KOPT-K1 (cell line): ENCODE measurements at regions not wholly inside any gene's neighbourhood (a gene's known extent, or its start where the extent isn't known, plus 50 kb on each side); places are given as distances from the start of the nearest gene placed in this dataset.

ENCODE experiments used
- H3K27ac ChIP-seq: fragments of 200-600 bp; sonication (generic); 2 replicates; pipeline ENCODE4 v1.5.1; 2016; ENCODE audit warnings: antibody characterized with exemption, mild to moderate bottlenecking, low read depth, low read length; ENCODE audit not compliant: poor library complexity, severe bottlenecking
- H3K36me3 ChIP-seq: fragments of 200-600 bp; sonication (generic); 2 replicates; pipeline ENCODE4 v1.5.1; 2017; ENCODE audit warnings: antibody characterized with exemption, mild to moderate bottlenecking, low read length, moderate library complexity; ENCODE audit not compliant: insufficient read depth
- H3K9me3 ChIP-seq: fragments of 200-600 bp; sonication (generic); 2 replicates; pipeline ENCODE4 v1.5.1; 2017; ENCODE audit warnings: antibody characterized with exemption, low read length, mild to moderate bottlenecking; ENCODE audit not compliant: insufficient read depth, poor library complexity, severe bottlenecking

DNA sequence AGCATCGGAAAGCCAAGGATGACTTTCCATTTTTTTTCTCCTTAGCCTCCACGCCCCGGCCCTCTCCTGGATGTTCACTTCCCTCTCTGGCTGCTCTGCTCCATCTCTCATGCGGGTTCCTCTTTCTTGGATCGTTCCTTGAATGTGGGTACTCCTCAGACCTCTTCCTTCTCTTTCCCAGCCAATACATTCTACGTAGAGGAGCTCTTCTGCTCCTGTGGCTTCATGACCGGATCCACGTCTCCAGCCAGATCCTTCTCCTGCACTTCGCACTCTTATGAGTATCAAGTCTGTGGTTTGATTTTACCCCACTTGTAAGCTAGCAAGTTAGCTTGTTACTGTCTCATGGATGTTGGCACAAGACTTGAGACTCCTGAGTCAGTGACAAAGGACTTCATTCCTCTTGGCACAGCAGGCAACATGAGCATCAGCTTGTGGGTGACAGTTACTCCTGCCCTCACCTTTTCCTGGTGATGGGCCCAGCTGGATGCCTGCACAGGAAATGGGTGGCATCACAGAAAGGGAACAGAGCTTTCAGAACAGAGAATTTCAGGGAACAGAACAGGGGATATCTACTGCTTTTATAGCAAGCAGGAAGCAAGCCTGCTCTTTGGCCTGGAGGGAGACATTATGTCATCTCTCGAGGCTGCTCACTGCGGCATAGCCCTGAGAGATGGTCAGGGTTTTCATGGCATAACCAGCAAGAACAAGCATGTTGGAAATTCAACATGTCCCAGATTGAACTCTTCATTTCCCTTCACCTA lies 100.1 kb upstream of the KIF26B start:
- Histone ChIP-seq H3K36me3 (no peaks in the 10 kb centered on the region), H3K9me3 (no peaks in the 10 kb centered on the region), H3K27ac (no peak overlapping the region)

GRCh38 chr1:245054105-245054504 lies 100.7 kb upstream of the KIF26B start:
- H3K36me3 ChIP-seq, result no peaks in the 10 kb centered on the region
- no peaks in the 10 kb centered on the region for H3K9me3 ChIP-seq
- H3K27ac ChIP-seq, result no peak overlapping the region

DNA sequence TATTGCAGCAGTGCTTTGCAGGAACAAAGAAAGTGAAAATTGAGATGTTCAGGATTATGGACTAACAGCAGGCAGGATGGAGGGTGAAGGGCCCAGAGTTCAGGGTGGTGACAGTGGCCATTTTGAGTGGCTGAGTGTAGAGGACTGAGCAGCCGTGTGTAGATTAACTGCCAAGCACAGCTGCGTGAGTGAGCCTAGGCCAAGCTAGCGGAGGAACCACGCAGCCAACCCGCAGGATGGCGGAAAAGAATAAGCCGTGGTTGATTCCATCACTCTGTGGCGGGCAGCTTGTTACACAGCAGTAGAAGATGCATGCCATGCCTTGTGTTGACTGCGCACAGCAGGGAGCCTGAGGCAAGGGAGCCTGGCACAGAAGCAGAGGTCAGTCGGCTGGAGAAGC lies 102.5 kb upstream of the KIF26B start:
- no peak overlapping the region for H3K27ac ChIP-seq
- H3K9me3 ChIP-seq, result no peaks in the 10 kb centered on the region
- H3K36me3 ChIP-seq, result no peaks in the 10 kb centered on the region

- no peaks in the 10 kb centered on the region for H3K36me3 ChIP-seq
- H3K27ac ChIP-seq, result no peak overlapping the region
- H3K9me3 ChIP-seq, result no peaks in the 10 kb centered on the region
Observed at GRCh38 chr1:245051349-245052221, 103.2 kb upstream of the KIF26B start.

DNA sequence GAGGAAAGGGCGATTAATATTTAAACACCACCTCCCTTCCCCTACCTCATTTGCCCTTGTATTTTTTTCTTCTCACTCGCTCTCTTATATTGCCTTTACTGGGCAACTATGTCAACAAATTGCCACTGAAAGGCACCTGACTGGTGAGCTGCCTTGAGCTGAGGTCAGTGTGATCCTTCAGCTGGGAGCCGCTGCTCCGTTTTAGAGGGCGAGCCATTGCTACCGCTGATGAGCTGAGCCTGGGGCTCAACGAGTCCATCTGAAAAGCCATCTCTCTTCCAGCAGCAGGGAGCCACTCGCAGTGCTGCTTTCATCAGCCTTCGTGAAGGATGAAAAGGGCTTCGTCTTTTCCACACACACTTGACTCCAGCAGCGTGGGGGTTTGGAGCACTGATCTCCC lies 108.0 kb upstream of the KIF26B start:
- Histone ChIP-seq H3K36me3 (no peaks in the 10 kb centered on the region), H3K27ac (no peak overlapping the region), H3K9me3 (no peaks in the 10 kb centered on the region)

DNA sequence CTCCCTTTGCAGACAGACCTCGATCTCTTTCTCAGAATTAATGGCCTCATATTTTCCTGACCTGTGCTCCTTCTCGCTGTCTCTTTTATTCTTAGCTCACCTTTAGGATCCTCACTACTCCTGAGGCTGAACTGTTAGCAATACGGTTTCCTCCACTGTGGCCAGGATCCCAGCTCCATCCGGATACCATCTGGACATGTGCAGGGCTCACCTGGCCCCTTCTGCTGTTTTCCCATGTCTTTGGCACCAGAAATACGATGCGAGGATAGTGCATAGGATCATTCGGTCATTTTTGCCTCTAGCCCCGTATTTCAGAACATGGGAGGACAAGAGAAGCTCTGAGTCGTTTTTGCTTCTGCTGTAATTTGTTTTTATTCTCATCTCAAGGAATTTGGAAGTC lies 108.5 kb upstream of the KIF26B start:
- Histone ChIP-seq H3K27ac (no peak overlapping the region), H3K36me3 (no peaks in the 10 kb centered on the region), H3K9me3 (no peaks in the 10 kb centered on the region)

DNA sequence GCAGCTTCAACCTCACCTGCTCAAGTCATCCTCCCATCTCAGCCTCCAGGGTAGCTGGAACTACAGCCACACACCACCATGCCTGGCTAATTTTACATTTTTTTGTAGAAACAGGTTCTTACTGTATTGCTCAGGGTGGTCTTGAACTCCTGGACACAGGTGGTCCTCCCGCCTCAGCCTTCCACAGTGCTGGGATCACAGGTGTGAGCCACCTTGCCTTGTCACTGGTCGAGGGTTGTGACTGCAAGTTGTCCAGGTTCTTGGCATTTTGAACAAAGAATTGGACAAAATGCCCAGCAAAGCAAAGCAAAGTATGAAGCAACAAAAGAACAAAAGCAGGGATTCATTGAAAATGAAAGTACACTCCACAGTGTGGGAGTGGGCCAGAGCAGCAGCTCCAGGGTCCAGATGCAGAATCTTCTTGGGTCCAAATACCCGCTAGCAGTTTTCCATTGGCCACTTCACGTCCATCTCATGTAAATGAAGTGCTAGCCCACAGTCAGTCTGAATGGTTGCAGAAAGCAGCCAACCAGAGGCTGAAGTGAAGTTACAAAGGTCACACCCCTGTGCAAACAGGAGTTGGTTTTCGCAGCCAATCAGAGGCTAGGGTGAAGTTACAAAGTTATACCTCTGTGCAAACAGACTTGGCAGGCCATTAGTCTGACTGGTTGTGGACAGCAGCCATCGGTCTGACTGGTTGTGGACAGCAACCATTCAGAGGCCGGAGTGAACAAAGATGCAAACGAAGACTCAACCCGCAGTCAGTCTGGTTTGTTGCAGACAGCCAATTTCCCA lies 109.5 kb upstream of the KIF26B start:
- Histone ChIP-seq H3K9me3 (no peaks in the 10 kb centered on the region), H3K27ac (no peak overlapping the region), H3K36me3 (no peaks in the 10 kb centered on the region)

GRCh38 chr1:245043611-245043940 lies 111.2 kb upstream of the KIF26B start:
- no peak overlapping the region for H3K27ac ChIP-seq
- no peaks in the 10 kb centered on the region for H3K9me3 ChIP-seq
- H3K36me3 ChIP-seq, result no peaks in the 10 kb centered on the region

DNA sequence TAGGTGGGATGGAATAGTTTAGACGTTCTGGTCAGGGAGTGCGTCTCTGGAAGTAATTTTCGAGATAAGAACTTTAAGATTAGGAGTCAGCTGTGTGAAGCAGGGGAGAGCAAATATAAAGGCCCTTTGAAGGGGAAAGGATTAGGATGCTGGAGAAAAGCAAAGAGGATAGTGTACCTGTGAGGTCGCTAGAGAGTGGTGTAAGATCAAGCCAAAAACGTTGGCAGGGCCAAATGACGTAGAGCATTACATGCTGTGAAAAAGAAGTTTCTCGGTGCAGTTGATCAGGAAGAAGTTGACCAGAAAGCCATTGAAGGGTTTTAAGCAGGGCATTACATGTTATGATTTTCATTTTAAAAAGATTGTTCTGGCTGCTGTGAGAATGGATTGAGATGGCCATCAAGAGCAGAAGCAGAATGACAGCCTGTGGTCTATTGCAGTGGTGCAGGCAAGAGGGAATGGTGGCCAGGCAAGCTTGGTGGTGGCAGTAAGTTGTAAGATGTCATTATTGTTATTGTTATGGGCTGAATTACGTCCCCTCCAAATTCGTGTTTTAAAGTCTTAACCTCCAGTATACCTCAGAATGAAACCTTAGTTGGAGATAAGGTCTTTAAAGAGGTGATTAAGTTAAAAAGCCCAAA lies 113.6 kb upstream of the KIF26B start:
- peaks cover 5% of the 10 kb centered on the region for H3K9me3 ChIP-seq
- no peak overlapping the region for H3K27ac ChIP-seq
- no peaks in the 10 kb centered on the region for H3K36me3 ChIP-seq

DNA sequence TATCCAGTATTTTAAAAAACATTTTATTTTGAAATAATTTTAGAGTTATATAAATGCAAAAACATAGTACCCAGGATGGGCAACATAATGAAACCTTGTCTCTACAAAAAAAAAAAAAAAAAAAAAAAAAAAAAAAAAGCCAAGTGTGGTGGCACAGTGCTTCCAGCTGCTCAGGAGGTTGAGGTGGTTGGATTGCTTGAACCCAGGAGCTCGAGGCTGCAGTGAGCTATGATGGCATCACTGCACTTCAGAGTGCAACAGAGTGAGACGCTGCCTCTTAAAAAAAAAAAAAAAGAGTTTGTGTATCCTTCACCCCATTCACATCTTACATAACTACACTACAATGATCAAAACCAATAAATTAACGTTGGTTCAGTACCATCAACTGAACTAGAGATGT lies 115.6 kb upstream of the KIF26B start:
- no peak overlapping the region for H3K27ac ChIP-seq
- H3K36me3 ChIP-seq, result no peaks in the 10 kb centered on the region
- H3K9me3 ChIP-seq, result peaks cover 5% of the 10 kb centered on the region

- Histone ChIP-seq H3K36me3 (no peaks in the 10 kb centered on the region), H3K27ac (no peak overlapping the region), H3K9me3 (peaks cover 5% of the 10 kb centered on the region)
Observed at GRCh38 chr1:245036102-245036501, 118.7 kb upstream of the KIF26B start.

DNA sequence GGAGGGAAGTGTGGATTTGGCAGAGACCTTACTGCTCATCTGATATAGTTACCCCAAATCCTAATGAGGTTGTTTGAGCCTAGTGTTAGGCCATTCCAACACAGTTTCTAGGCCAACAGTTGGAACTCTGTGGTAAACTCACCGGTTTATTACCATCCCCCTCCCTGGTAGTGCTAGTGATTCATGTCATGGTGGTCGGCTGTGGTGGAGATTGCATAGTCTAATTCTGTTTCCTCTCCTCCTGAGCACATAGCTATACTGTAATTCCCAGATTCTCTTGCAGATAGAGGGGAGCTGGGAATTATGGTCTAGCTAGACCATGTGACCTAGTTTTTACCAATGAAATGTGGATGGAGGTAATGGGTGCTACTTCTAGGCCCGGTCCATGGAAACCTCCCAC lies 123.7 kb upstream of the KIF26B start:
- Histone ChIP-seq H3K27ac (no peak overlapping the region), H3K9me3 (no peaks in the 10 kb centered on the region), H3K36me3 (no peaks in the 10 kb centered on the region)

DNA sequence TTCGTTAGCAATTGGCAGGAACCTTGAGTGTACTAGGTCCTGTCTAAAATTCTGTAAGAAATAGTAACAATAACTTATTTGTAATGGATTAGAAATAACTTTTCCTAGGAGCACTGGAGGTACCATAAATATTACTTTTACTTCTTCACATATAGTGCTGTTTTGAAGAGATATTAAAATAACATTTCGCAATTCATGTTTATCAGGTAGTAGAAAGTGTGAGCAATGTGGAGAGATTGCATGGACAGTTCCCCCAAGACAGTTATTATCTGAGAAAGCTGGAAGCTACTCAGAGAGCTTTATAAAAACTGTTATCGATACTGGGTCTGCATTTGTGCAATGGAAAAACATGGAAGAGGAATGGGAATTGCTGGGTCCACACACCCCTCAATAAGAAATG lies 128.5 kb upstream of the KIF26B start:
- Histone ChIP-seq H3K9me3 (no peaks in the 10 kb centered on the region), H3K27ac (no peak overlapping the region), H3K36me3 (no peaks in the 10 kb centered on the region)

DNA sequence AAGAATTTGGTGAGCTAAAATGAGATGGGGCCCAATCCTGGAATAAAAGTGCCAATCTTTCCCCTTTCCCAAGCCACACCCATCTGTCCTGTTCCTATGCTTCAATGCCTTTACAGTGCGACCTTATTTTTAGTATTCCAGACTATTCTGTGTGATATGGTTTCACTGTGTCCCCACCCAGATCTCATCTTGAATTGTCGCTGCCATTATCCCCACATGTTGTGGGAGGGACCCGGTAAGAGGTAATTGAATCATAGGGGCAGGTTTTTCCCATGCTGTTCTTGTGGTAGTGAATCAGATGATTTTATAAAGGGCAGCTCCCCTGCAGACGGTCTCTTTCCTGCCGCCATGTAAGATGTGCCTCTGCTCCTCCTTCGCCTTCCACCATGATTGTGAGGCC lies 129.3 kb upstream of the KIF26B start:
- Histone ChIP-seq H3K36me3 (no peaks in the 10 kb centered on the region), H3K9me3 (no peaks in the 10 kb centered on the region), H3K27ac (no peak overlapping the region)

DNA sequence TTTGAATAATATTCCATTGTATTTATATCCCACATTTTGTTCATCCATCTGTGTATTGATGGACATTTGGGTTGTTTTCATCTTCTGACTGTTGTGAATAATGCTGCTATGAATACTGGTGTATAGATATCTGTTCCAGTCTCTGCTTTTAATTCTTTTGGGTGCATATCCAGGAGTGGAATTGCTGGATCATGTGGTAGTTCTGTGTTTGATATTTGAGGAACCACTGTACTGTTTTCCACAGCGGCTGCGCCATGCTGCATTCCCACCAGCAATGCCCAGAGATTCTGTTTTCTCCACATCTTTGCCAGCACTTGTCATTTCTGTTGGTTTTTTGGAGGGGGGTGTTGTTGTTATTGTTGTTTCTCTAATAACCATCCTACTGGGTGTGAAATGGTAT lies 131.6 kb upstream of the KIF26B start:
- no peaks in the 10 kb centered on the region for H3K36me3 ChIP-seq
- no peaks in the 10 kb centered on the region for H3K9me3 ChIP-seq
- no peak overlapping the region for H3K27ac ChIP-seq
